K562 (cell line): ENCODE measurements at regions not wholly inside any gene's neighbourhood (a gene's known extent, or its start where the extent isn't known, plus 50 kb on each side); places are given as distances from the start of the nearest gene placed in this dataset.

Experiments
- ARID2 ChIP-seq: fragments of 450-650 bp; IDR thresholded peaks from 2 replicates; pipeline ENCODE4 v1.6.1; 2017; ENCODE audit warnings: antibody characterized with exemption, mild to moderate bottlenecking
- CBX3 ChIP-seq, 2 experiments: IDR thresholded peaks; 1 replicate in 1 of 2; 2 replicates in 1 of 2; pipeline ENCODE4 v1.6.1; 2012; ENCODE audit warnings: inconsistent platforms in 2 of 2, low read length in 2 of 2, borderline replicate concordance in 1 of 2, control low read depth in 1 of 2
- CBX5 ChIP-seq: IDR thresholded peaks from 2 replicates; pipeline ENCODE4 v1.6.1; 2014; ENCODE audit warnings: low read depth, borderline replicate concordance
- COPS2 ChIP-seq: fragments of 450-650 bp; conservative IDR thresholded peaks from 2 replicates; pipeline ENCODE4 v1.6.1; 2016; ENCODE audit warnings: mild to moderate bottlenecking, moderate library complexity
- DACH1 ChIP-seq: fragments of 450-650 bp; IDR thresholded peaks from 2 replicates; pipeline ENCODE4 v1.6.1; 2018; ENCODE audit not compliant: partially characterized antibody
- EHMT2 ChIP-seq: fragments of 450-650 bp; IDR thresholded peaks from 2 replicates; pipeline ENCODE4 v1.6.1; 2018; ENCODE audit warnings: antibody characterized with exemption
- HNRNPH1 ChIP-seq: fragments of 200-400 bp; formaldehyde crosslinking; optimal IDR thresholded peaks from 2 replicates; pipeline ENCODE3; 2017; ENCODE audit warnings: low read depth, mild to moderate bottlenecking, low read length, moderate library complexity
- KDM5B ChIP-seq: fragments of 200-600 bp; sonication (generic); IDR thresholded peaks from 2 replicates; pipeline ENCODE4 v1.6.1; 2012; ENCODE audit warnings: low read depth, mild to moderate bottlenecking, moderate library complexity, low read length, control low read depth, inconsistent platforms; ENCODE audit not compliant: insufficient replicate concordance
- MECOM ChIP-seq: fragments of 250-450 bp; sonication (Bioruptor Pico); IDR thresholded peaks from 2 replicates; pipeline ENCODE4 v1.8.0; 2022; ENCODE audit warnings: inconsistent platforms
- SMAD1 ChIP-seq: fragments of 150-350 bp; IDR thresholded peaks from 2 replicates; pipeline ENCODE4 v1.6.1; 2014; ENCODE audit warnings: low read length, low read depth; ENCODE audit not compliant: partially characterized antibody
- ZC3H11A ChIP-seq: IDR thresholded peaks from 2 replicates; pipeline ENCODE4 v1.6.1; 2012; ENCODE audit warnings: low read depth, low read length, improper control_type of control experiment
- ZNF408 ChIP-seq: fragments of 250-450 bp; sonication (Bioruptor Pico); IDR thresholded peaks from 2 replicates; pipeline ENCODE4 v1.4.0; 2020; ENCODE audit warnings: low read depth, mild to moderate bottlenecking, moderate library complexity
- ZNF77 ChIP-seq: fragments of 250-450 bp; sonication (Bioruptor Pico); IDR thresholded peaks from 2 replicates; pipeline ENCODE4 v1.5.0; 2020
- TF ChIP-seq, protein P1 (sequence below): IDR thresholded peaks from 2 replicates; pipeline ENCODE4 v1.6.1; 2016; ENCODE audit warnings: missing genetic modification characterization, missing compliant biosample characterization
- TF ChIP-seq, protein P2 (sequence below): fragments of 250-450 bp; sonication (Bioruptor Pico); IDR thresholded peaks from 2 replicates; pipeline ENCODE4 v1.4.0; 2020; ENCODE audit warnings: mild to moderate bottlenecking, moderate library complexity, borderline replicate concordance
- TF ChIP-seq, protein P3 (sequence below): sonication (generic); formaldehyde crosslinking; IDR thresholded peaks from 2 replicates; pipeline ENCODE4 v1.8.0; 2022; ENCODE audit warnings: missing genetic modification reagents, mild to moderate bottlenecking, borderline replicate concordance
- TF ChIP-seq, protein P4 (sequence below), 2 experiments: fragments of 450-650 bp in 1 of 2; sonication (generic) in 1 of 2; formaldehyde crosslinking in 1 of 2; IDR thresholded peaks in 1 of 2; conservative IDR thresholded peaks in 1 of 2; 2 replicates each; pipeline versions ENCODE4 v1.6.1 to v1.8.1; 2016 to 2023; ENCODE audit warnings: mild to moderate bottlenecking in 2 of 2, moderate library complexity in 2 of 2, inconsistent platforms in 1 of 2, missing genetic modification reagents in 1 of 2
- TF ChIP-seq, protein P5 (sequence below): fragments of 250-450 bp; sonication (Bioruptor Pico); IDR thresholded peaks from 2 replicates; pipeline ENCODE4 v1.8.0; 2021; ENCODE audit warnings: moderate library complexity, mild to moderate bottlenecking, inconsistent platforms

DNA sequence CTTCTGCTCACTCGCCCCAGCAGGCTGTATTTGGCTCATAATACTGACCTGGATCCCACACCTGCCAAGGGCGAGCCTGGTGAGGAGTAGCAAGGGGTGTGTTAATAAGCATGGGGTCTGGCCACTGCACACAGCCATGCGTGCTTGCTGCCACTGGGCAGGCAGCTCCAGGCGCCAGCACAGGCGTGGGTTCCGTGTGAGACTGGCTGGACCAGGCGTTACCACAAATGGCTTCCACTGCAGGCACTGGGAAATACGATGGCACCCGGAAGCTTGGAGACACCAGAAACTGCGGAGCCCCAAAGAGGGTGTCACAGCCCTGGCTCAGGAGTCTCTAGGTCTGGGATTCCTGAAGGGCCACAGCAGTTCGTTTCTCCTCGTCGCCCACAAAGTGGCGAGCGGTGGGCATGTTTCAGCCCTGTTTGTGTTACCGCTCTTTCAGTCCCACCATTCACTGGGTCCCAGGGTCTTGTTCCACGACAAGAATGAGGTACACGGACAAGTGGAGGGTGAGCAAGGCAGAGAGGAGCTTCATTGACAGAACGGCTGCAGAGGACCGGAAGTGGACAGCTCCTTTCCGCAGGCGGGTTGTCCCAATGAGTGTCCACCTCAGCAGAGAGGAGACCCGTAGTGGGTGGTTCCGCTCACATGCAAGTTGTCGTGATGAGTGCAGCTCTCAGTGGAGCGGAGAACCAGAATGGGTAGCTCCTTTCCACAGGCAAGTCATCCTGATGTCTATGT, 428.9 kb downstream of the EPHA5 start (continued):
- TF ChIP-seq, protein P1, sequence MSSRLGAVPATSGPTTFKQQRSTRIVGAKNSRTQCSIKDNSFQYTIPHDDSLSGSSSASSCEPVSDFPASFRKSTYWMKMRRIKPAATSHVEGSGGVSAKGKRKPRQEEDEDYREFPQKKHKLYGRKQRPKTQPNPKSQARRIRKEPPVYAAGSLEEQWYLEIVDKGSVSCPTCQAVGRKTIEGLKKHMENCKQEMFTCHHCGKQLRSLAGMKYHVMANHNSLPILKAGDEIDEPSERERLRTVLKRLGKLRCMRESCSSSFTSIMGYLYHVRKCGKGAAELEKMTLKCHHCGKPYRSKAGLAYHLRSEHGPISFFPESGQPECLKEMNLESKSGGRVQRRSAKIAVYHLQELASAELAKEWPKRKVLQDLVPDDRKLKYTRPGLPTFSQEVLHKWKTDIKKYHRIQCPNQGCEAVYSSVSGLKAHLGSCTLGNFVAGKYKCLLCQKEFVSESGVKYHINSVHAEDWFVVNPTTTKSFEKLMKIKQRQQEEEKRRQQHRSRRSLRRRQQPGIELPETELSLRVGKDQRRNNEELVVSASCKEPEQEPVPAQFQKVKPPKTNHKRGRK (tag), result no peak
- TF ChIP-seq DACH1, result no peak
- TF ChIP-seq COPS2, result no peak
- no peak for TF ChIP-seq HNRNPH1
- TF ChIP-seq ARID2, result no peak
- TF ChIP-seq EHMT2, result peak; percentile 82; the same call in 1 of the 2 replicates
- TF ChIP-seq, protein P2, sequence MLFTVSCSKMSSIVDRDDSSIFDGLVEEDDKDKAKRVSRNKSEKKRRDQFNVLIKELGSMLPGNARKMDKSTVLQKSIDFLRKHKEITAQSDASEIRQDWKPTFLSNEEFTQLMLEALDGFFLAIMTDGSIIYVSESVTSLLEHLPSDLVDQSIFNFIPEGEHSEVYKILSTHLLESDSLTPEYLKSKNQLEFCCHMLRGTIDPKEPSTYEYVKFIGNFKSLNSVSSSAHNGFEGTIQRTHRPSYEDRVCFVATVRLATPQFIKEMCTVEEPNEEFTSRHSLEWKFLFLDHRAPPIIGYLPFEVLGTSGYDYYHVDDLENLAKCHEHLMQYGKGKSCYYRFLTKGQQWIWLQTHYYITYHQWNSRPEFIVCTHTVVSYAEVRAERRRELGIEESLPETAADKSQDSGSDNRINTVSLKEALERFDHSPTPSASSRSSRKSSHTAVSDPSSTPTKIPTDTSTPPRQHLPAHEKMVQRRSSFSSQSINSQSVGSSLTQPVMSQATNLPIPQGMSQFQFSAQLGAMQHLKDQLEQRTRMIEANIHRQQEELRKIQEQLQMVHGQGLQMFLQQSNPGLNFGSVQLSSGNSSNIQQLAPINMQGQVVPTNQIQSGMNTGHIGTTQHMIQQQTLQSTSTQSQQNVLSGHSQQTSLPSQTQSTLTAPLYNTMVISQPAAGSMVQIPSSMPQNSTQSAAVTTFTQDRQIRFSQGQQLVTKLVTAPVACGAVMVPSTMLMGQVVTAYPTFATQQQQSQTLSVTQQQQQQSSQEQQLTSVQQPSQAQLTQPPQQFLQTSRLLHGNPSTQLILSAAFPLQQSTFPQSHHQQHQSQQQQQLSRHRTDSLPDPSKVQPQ (CRISPR knock-in tag), result no peak
- TF ChIP-seq, protein P3, sequence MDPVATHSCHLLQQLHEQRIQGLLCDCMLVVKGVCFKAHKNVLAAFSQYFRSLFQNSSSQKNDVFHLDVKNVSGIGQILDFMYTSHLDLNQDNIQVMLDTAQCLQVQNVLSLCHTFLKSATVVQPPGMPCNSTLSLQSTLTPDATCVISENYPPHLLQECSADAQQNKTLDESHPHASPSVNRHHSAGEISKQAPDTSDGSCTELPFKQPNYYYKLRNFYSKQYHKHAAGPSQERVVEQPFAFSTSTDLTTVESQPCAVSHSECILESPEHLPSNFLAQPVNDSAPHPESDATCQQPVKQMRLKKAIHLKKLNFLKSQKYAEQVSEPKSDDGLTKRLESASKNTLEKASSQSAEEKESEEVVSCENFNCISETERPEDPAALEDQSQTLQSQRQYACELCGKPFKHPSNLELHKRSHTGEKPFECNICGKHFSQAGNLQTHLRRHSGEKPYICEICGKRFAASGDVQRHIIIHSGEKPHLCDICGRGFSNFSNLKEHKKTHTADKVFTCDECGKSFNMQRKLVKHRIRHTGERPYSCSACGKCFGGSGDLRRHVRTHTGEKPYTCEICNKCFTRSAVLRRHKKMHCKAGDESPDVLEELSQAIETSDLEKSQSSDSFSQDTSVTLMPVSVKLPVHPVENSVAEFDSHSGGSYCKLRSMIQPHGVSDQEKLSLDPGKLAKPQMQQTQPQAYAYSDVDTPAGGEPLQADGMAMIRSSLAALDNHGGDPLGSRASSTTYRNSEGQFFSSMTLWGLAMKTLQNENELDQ (CRISPR knock-in tag), result no peak
- TF ChIP-seq CBX5, result 0 out of 2 replicates have a peak, but pooled peaks have one; percentile 23
- TF ChIP-seq CBX3 (IDR thresholded peaks at IDR 0.05; ENCODE audit: borderline replicate concordance in 1 of 2, low read length in 2 of 2), result peak in 1 of 2 experiments; percentile 73; a peak in 1 of 3 replicates
- TF ChIP-seq ZNF408 (CRISPR knock-in tag), result no peak
- no peak for TF ChIP-seq ZC3H11A
- TF ChIP-seq, protein P4, sequence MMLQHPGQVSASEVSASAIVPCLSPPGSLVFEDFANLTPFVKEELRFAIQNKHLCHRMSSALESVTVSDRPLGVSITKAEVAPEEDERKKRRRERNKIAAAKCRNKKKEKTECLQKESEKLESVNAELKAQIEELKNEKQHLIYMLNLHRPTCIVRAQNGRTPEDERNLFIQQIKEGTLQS (IDR thresholded peaks at IDR 0.05), result no peak
- TF ChIP-seq, protein P4 (CRISPR knock-in tag; conservative IDR thresholded peaks at IDR 0.05), result no peak
- TF ChIP-seq MECOM (CRISPR knock-in tag), result no peak
- TF ChIP-seq SMAD1, result no peak
- TF ChIP-seq ZNF77, result no peak
- TF ChIP-seq KDM5B, result peak; percentile 70
- TF ChIP-seq, protein P5, sequence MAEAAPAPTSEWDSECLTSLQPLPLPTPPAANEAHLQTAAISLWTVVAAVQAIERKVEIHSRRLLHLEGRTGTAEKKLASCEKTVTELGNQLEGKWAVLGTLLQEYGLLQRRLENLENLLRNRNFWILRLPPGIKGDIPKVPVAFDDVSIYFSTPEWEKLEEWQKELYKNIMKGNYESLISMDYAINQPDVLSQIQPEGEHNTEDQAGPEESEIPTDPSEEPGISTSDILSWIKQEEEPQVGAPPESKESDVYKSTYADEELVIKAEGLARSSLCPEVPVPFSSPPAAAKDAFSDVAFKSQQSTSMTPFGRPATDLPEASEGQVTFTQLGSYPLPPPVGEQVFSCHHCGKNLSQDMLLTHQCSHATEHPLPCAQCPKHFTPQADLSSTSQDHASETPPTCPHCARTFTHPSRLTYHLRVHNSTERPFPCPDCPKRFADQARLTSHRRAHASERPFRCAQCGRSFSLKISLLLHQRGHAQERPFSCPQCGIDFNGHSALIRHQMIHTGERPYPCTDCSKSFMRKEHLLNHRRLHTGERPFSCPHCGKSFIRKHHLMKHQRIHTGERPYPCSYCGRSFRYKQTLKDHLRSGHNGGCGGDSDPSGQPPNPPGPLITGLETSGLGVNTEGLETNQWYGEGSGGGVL (CRISPR knock-in tag), result no peak
